ENCODE measurements at regions not wholly inside any gene's neighbourhood (a gene's known extent, or its start where the extent isn't known, plus 50 kb on each side); places are given as distances from the start of the nearest gene placed in this dataset.

DNA sequence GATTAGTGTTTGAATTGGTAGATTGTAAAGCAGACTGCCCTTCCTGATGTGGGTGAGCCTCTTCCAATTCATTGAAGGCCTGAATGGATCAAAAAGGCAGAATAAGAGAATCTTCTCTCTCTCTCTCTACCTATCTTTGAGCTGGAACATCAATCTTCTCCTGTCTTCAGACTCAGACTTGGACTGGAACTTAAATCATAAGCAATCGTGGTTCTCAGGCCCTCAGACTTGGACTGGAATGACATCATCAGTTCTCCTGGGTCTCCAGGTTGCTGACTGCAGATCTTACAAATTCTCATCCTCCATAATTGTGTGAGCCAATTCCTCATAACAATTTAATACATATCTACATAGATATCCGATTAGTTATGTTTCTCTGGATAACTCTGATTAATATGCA, 66.8 kb downstream of the IER5 start:
- WGBS (ENCODE audit: extremely low coverage, insufficient coverage, low lambda C conversion rate) = no CpG with 5 or more reads among the region's 2 CpGs
- no peak overlapping the region for H3K23ac ChIP-seq (ENCODE audit: low read length)
- no peaks in the 10 kb centered on the region for H3K79me2 ChIP-seq (ENCODE audit: control insufficient read depth, insufficient read depth, low read length)
- H4K5ac ChIP-seq (ENCODE audit: low read length) = no peak overlapping the region
- no peak overlapping the region for H3K4me3 ChIP-seq (ENCODE audit: low read length)
- H3K79me1 ChIP-seq (ENCODE audit: low read length) = no peaks in the 10 kb centered on the region
- no peak overlapping the region for H3K18ac ChIP-seq (ENCODE audit: low read length)
- H3K9ac ChIP-seq (ENCODE audit: low read length) = no peak overlapping the region
- peaks cover 2% of the 10 kb centered on the region for H3K4me1 ChIP-seq (ENCODE audit: control insufficient read depth, low read depth, low read length)
- no peak overlapping the region for H2BK5ac ChIP-seq (ENCODE audit: low read length)
- no peak overlapping the region for H2BK15ac ChIP-seq (replicated peaks; ENCODE audit: low read depth)
- no peak overlapping the region for H3K4ac ChIP-seq (ENCODE audit: low read depth, low read length)
- DNase-seq = no peak
- H3K27me3 ChIP-seq (ENCODE audit: insufficient read depth, low read length, poor library complexity) = no peaks in the 10 kb centered on the region
- no peaks in the 10 kb centered on the region for H3K36me3 ChIP-seq (ENCODE audit: control insufficient read depth, insufficient read depth, low read length)
- H2BK120ac ChIP-seq (ENCODE audit: low read depth, low read length) = no peak overlapping the region
- no peak overlapping the region for H3K27ac ChIP-seq (ENCODE audit: low read depth, low read length)
- no peak overlapping the region for H2AK5ac ChIP-seq (ENCODE audit: low read length)
- H3K56ac ChIP-seq (ENCODE audit: low read length) = no peak overlapping the region
- H4K8ac ChIP-seq (ENCODE audit: low read depth, low read length) = no peak overlapping the region
- no peak overlapping the region for H3K4me2 ChIP-seq (ENCODE audit: low read length)

DNA sequence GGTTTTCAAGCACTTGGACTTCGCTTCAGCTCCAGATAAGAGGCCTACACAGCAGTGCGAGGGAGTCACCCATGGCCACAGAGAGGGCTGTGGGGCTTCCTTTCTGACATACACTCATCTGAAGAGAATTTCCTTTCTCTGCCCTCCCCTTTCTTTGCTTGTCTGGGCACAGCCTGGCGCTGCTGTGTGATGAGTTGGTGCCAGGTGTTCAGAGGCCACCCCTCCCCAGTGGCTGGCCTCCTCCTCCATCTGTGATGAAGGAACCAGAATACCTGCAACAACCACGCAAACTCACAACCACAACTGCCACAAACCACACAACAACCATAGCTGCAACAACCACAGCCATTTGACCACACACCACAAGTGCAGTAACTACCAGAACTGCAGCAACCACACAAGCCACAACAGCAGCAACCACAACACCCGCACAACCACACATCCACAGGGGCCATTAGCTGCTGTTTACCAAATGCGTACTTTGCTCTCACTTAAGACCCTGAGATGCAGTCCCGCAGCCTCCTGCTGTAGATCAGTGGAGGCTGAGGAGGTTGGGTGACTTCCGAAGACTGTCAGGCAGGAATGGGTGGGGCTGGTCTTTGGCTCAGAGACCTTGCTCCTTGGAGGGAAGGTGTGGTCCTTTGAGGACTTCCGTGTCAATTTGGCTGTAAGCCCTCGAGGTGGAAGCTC, 71.1 kb downstream of the IER5 start:
- Histone ChIP-seq H2BK120ac (ENCODE audit: low read depth, low read length) (no peak overlapping the region), H3K36me3 (ENCODE audit: control insufficient read depth, insufficient read depth, low read length) (no peaks in the 10 kb centered on the region), H4K8ac (ENCODE audit: low read depth, low read length) (no peak overlapping the region), H3K4ac (ENCODE audit: low read depth, low read length) (no peak overlapping the region), H3K4me2 (ENCODE audit: low read length) (no peak overlapping the region), H2BK15ac (replicated peaks; ENCODE audit: low read depth) (no peak overlapping the region), H3K9ac (ENCODE audit: low read length) (no peak overlapping the region), H3K79me1 (ENCODE audit: low read length) (no peaks in the 10 kb centered on the region), H3K27ac (ENCODE audit: low read depth, low read length) (no peak overlapping the region), H3K18ac (ENCODE audit: low read length) (no peak overlapping the region), H2BK5ac (ENCODE audit: low read length) (no peak overlapping the region), H3K4me1 (ENCODE audit: control insufficient read depth, low read depth, low read length) (no peaks in the 10 kb centered on the region), H3K27me3 (ENCODE audit: insufficient read depth, low read length, poor library complexity) (no peaks in the 10 kb centered on the region), H3K23ac (ENCODE audit: low read length) (no peak overlapping the region), H2AK5ac (ENCODE audit: low read length) (no peak overlapping the region), H3K79me2 (ENCODE audit: control insufficient read depth, insufficient read depth, low read length) (no peaks in the 10 kb centered on the region), H3K4me3 (ENCODE audit: low read length) (no peak overlapping the region), H3K56ac (ENCODE audit: low read length) (no peak overlapping the region), H4K5ac (ENCODE audit: low read length) (no peak overlapping the region)
- DNase-seq = no peak
- WGBS (ENCODE audit: extremely low coverage, insufficient coverage, low lambda C conversion rate) = no CpG with 5 or more reads among the region's 10 CpGs

DNA sequence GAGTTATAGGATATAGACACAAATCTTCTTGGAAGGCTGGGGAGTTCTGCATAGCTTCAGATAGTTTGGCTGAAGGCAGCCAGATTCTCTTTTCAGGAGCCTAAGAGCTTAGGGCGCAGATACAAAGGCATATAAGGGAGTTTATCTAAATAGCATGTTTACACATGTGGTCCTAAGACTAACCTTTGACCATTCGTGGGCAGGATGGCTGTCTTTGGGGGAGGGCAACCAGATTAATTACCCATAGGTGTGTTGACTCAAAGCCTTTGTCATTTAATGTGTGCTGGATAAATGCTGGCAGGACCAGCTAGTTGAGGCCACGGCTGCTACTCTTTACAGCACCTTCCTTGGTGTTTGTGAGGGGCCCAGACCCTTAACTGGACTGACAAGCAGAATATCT, 71.8 kb downstream of the IER5 start:
- Histone ChIP-seq H3K4me3 (ENCODE audit: low read length) (no peak overlapping the region), H3K9ac (ENCODE audit: low read length) (no peak overlapping the region), H3K4ac (ENCODE audit: low read depth, low read length) (no peak overlapping the region), H3K4me1 (ENCODE audit: control insufficient read depth, low read depth, low read length) (no peaks in the 10 kb centered on the region), H3K79me1 (ENCODE audit: low read length) (no peaks in the 10 kb centered on the region), H3K27ac (ENCODE audit: low read depth, low read length) (no peak overlapping the region), H2AK5ac (ENCODE audit: low read length) (no peak overlapping the region), H3K27me3 (ENCODE audit: insufficient read depth, low read length, poor library complexity) (no peaks in the 10 kb centered on the region), H2BK15ac (replicated peaks; ENCODE audit: low read depth) (no peak overlapping the region), H3K79me2 (ENCODE audit: control insufficient read depth, insufficient read depth, low read length) (no peaks in the 10 kb centered on the region), H2BK120ac (ENCODE audit: low read depth, low read length) (no peak overlapping the region), H3K4me2 (ENCODE audit: low read length) (no peak overlapping the region), H4K8ac (ENCODE audit: low read depth, low read length) (no peak overlapping the region), H3K56ac (ENCODE audit: low read length) (no peak overlapping the region), H2BK5ac (ENCODE audit: low read length) (no peak overlapping the region), H3K23ac (ENCODE audit: low read length) (no peak overlapping the region), H3K18ac (ENCODE audit: low read length) (no peak overlapping the region), H3K36me3 (ENCODE audit: control insufficient read depth, insufficient read depth, low read length) (no peaks in the 10 kb centered on the region), H4K5ac (ENCODE audit: low read length) (no peak overlapping the region)
- WGBS (ENCODE audit: extremely low coverage, insufficient coverage, low lambda C conversion rate) = no CpG with 5 or more reads among the region's 3 CpGs
- no peak for DNase-seq

DNA sequence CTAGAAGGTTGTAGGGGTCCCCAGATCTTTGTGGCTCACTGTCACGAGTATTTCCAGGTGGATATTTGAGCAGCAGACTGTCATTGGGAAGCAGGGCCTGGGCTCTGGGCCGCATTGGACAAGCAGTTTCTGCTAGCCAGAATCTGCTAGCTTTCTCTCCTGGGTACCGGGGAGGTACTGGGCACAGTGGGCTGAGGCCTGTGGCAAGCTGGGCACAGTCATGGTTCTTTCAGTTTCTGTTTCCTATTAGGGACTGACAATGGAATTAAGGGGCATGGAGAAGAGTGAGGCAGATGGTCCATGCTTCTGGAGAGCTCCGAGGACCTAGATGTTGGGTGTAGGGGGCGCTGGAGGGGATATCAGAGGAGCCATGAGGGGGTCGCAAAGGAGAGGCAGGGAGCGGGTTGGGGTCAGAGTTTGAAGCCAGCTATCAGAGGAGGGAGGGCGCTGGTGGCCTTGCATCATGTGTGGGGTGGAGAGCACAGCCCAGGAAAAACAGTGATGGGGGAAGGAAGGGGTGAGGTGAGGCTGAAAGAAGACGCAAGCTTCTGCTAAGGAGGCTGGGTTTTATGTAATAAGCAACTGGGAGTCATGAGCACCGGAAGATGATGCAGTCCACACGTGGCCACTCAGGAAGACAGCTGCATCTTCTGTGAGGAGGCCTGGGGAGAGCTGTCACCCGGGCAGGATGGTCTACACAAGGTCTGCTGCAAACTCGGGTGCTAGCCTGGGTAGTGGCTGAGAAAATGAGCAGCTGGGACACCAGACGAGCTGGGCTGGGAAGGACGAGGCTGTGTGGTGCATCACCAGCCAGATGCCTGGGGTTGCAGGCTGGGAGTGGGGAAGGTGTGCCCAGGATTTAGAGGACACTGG, 72.7 kb downstream of the IER5 start:
- no peak overlapping the region for H3K56ac ChIP-seq (ENCODE audit: low read length)
- H3K27ac ChIP-seq (ENCODE audit: low read depth, low read length) = no peak overlapping the region
- H3K79me1 ChIP-seq (ENCODE audit: low read length) = no peaks in the 10 kb centered on the region
- no peak overlapping the region for H2BK5ac ChIP-seq (ENCODE audit: low read length)
- no peak overlapping the region for H4K8ac ChIP-seq (ENCODE audit: low read depth, low read length)
- H3K18ac ChIP-seq (ENCODE audit: low read length) = no peak overlapping the region
- no peak overlapping the region for H3K4me3 ChIP-seq (ENCODE audit: low read length)
- no peak overlapping the region for H2AK5ac ChIP-seq (ENCODE audit: low read length)
- no peak overlapping the region for H2BK15ac ChIP-seq (replicated peaks; ENCODE audit: low read depth)
- no peak for DNase-seq
- H3K23ac ChIP-seq (ENCODE audit: low read length) = no peak overlapping the region
- H2BK120ac ChIP-seq (ENCODE audit: low read depth, low read length) = no peak overlapping the region
- no CpG with 5 or more reads among the region's 15 CpGs for WGBS (ENCODE audit: extremely low coverage, insufficient coverage, low lambda C conversion rate)
- no peaks in the 10 kb centered on the region for H3K4me1 ChIP-seq (ENCODE audit: control insufficient read depth, low read depth, low read length)
- no peaks in the 10 kb centered on the region for H3K27me3 ChIP-seq (ENCODE audit: insufficient read depth, low read length, poor library complexity)
- H3K9ac ChIP-seq (ENCODE audit: low read length) = no peak overlapping the region
- H3K4ac ChIP-seq (ENCODE audit: low read depth, low read length) = no peak overlapping the region
- no peaks in the 10 kb centered on the region for H3K79me2 ChIP-seq (ENCODE audit: control insufficient read depth, insufficient read depth, low read length)
- no peak overlapping the region for H4K5ac ChIP-seq (ENCODE audit: low read length)
- no peaks in the 10 kb centered on the region for H3K36me3 ChIP-seq (ENCODE audit: control insufficient read depth, insufficient read depth, low read length)
- H3K4me2 ChIP-seq (ENCODE audit: low read length) = no peak overlapping the region

DNA sequence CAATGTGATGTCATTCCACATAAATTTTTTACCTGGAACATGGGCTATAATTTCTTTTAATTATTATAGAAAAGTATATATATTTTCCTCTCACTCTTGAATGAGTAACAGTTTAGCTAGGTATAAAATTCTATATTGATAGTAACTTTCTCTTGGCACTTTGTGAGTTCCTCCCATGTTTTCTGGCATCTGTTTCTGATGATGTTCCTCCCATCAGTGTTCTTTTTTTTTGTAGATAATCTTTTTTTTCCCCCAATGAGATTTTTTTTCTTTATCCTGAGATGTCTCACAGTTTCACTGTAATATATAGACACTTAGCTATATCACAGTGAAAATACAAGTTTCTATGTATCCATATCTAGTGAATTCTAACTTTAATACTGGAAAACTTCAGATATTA, 75.2 kb downstream of the IER5 start:
- H3K27me3 ChIP-seq (ENCODE audit: insufficient read depth, low read length, poor library complexity) = no peaks in the 10 kb centered on the region
- H3K79me1 ChIP-seq (ENCODE audit: low read length) = no peaks in the 10 kb centered on the region
- no peak overlapping the region for H3K9ac ChIP-seq (ENCODE audit: low read length)
- no peak overlapping the region for H3K18ac ChIP-seq (ENCODE audit: low read length)
- no peaks in the 10 kb centered on the region for H3K4me1 ChIP-seq (ENCODE audit: control insufficient read depth, low read depth, low read length)
- no peaks in the 10 kb centered on the region for H3K79me2 ChIP-seq (ENCODE audit: control insufficient read depth, insufficient read depth, low read length)
- no peak overlapping the region for H2BK5ac ChIP-seq (ENCODE audit: low read length)
- no peak overlapping the region for H2AK5ac ChIP-seq (ENCODE audit: low read length)
- H3K23ac ChIP-seq (ENCODE audit: low read length) = no peak overlapping the region
- H3K4me3 ChIP-seq (ENCODE audit: low read length) = no peak overlapping the region
- H2BK15ac ChIP-seq (replicated peaks; ENCODE audit: low read depth) = no peak overlapping the region
- no peak overlapping the region for H3K56ac ChIP-seq (ENCODE audit: low read length)
- no peak for DNase-seq
- H3K4ac ChIP-seq (ENCODE audit: low read depth, low read length) = no peak overlapping the region
- no peak overlapping the region for H3K4me2 ChIP-seq (ENCODE audit: low read length)
- no peaks in the 10 kb centered on the region for H3K36me3 ChIP-seq (ENCODE audit: control insufficient read depth, insufficient read depth, low read length)
- H4K5ac ChIP-seq (ENCODE audit: low read length) = no peak overlapping the region
- no peak overlapping the region for H4K8ac ChIP-seq (ENCODE audit: low read depth, low read length)
- H3K27ac ChIP-seq (ENCODE audit: low read depth, low read length) = no peak overlapping the region
- no peak overlapping the region for H2BK120ac ChIP-seq (ENCODE audit: low read depth, low read length)

Measured in mesendoderm (in vitro differentiated cells).